ENCODE measurements at regions not wholly inside any gene's neighbourhood (a gene's known extent, or its start where the extent isn't known, plus 50 kb on each side); places are given as distances from the start of the nearest gene placed in this dataset.

- no peak for TF ChIP-seq EZH2 (IDR thresholded peaks at IDR 0.05; ENCODE audit: borderline replicate concordance, insufficient read depth, low read depth, low read length, poor library complexity, severe bottlenecking)
- TF ChIP-seq, protein P1, sequence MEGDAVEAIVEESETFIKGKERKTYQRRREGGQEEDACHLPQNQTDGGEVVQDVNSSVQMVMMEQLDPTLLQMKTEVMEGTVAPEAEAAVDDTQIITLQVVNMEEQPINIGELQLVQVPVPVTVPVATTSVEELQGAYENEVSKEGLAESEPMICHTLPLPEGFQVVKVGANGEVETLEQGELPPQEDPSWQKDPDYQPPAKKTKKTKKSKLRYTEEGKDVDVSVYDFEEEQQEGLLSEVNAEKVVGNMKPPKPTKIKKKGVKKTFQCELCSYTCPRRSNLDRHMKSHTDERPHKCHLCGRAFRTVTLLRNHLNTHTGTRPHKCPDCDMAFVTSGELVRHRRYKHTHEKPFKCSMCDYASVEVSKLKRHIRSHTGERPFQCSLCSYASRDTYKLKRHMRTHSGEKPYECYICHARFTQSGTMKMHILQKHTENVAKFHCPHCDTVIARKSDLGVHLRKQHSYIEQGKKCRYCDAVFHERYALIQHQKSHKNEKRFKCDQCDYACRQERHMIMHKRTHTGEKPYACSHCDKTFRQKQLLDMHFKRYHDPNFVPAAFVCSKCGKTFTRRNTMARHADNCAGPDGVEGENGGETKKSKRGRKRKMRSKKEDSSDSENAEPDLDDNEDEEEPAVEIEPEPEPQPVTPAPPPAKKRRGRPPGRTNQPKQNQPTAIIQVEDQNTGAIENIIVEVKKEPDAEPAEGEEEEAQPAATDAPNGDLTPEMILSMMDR (IDR thresholded peaks at IDR 0.05) = peak; percentile 30
- no peak overlapping the region for H3K9ac ChIP-seq (ENCODE audit: low read length)
- WGBS (ENCODE audit: insufficient coverage) = 56% methylated on average over 4 of the region's 15 CpGs
- peaks cover 0 to 23% (median 0%) of the 10 kb centered on the region in 3 donors for H3K9me3 ChIP-seq (ENCODE audit: control extremely low read depth in 1 of 3, control insufficient read depth in 2 of 3, insufficient read depth in 1 of 3, low read length in 2 of 3)
- H3K27ac ChIP-seq (ENCODE audit: low read length in 2 of 2) = no peak overlapping the region
- Mint-ChIP-seq H3K9me3 (ENCODE audit: insufficient read depth) (no peaks in the 10 kb centered on the region), H3K27ac (no peak overlapping the region), H3K4me1 (no peaks in the 10 kb centered on the region), H3K4me3 (no peak overlapping the region), H3K27me3 (peaks cover 7% of the 10 kb centered on the region)
- no peaks in the 10 kb centered on the region for H3K36me3 ChIP-seq (replicated peaks in 1 of 2; ENCODE audit: control extremely low read depth in 1 of 2, control insufficient read depth in 1 of 2, extremely low read depth in 1 of 2, insufficient read depth in 2 of 2, low read length in 1 of 2)
- intact Hi-C loops (cut with micrococcal nuclease) = no loop called here
- CTCF ChIA-PET = no interaction called here
- no peak overlapping the region for H3K4me2 ChIP-seq (replicated peaks; ENCODE audit: low read depth, low read length, poor library complexity, severe bottlenecking)
- H3K79me2 ChIP-seq (ENCODE audit: control insufficient read depth, insufficient read depth, low read length) = no peaks in the 10 kb centered on the region
- POLR2A ChIA-PET = no interaction called here
- no peak for ATAC-seq (ENCODE audit: low read depth)
- H3K4me1 ChIP-seq (ENCODE audit: control insufficient read depth in 2 of 2, insufficient read depth in 2 of 2, low read length in 2 of 2) = no peaks in the 10 kb centered on the region
- H3K4me3 ChIP-seq (ENCODE audit: control extremely low read depth in 1 of 5, extremely low read depth in 1 of 5, insufficient read depth in 1 of 5, low read depth in 2 of 5, low read length in 4 of 5) = no peak overlapping the region
- H2AFZ ChIP-seq (ENCODE audit: insufficient read depth, low read depth, low read length, poor library complexity, severe bottlenecking) = no peak overlapping the region
- DNase-seq = no peak
- peaks cover 0 to 3% (median 1%) of the 10 kb centered on the region in 4 experiments for H3K27me3 ChIP-seq (replicated peaks in 1 of 4; ENCODE audit: control extremely low read depth in 1 of 4, control insufficient read depth in 3 of 4, insufficient read depth in 4 of 4, low read length in 3 of 4)
- H4K20me1 ChIP-seq (ENCODE audit: control insufficient read depth, insufficient read depth, low read length, poor library complexity, severe bottlenecking) = no peaks in the 10 kb centered on the region
Measured at GRCh38 chr2:238720232-238720672, 127.6 kb upstream of the TWIST2 start.

DNA sequence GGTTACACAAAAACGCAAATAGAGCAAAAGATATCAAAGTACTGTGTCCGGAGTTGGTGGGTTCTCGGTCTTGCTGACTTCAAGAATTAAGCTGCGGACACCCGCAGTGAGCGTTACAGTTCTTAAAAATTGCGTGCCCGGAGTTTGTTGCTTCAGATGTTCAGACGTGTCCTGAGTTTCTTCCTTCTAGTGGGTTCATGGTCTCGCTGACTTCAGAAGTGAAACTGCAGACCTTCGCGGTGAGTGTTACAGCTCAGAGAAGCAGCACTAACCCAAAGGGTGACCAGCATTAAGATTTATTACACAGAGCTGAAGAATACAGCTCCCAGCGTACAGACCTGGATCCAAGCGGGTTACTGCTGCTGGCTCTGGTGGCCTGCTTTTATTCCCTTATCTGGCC is 125.7 kb upstream of the TWIST2 start:
- no peak overlapping the region for H3K27ac Mint-ChIP-seq
- ChIA-PET POLR2A (no interaction called here), CTCF (no interaction called here)
- H3K79me2 ChIP-seq (ENCODE audit: control insufficient read depth, insufficient read depth, low read length) = no peaks in the 10 kb centered on the region
- TF ChIP-seq, protein P1 (IDR thresholded peaks at IDR 0.05) = no peak
- TF ChIP-seq EZH2 (IDR thresholded peaks at IDR 0.05; ENCODE audit: borderline replicate concordance, insufficient read depth, low read depth, low read length, poor library complexity, severe bottlenecking) = no peak
- H4K20me1 ChIP-seq (ENCODE audit: control insufficient read depth, insufficient read depth, low read length, poor library complexity, severe bottlenecking) = no peaks in the 10 kb centered on the region
- H3K9me3 ChIP-seq (ENCODE audit: control extremely low read depth in 1 of 3, control insufficient read depth in 2 of 3, insufficient read depth in 1 of 3, low read length in 2 of 3) = peaks cover 0 to 28% (median 0%) of the 10 kb centered on the region in 3 donors
- H3K4me1 ChIP-seq (ENCODE audit: control insufficient read depth in 2 of 2, insufficient read depth in 2 of 2, low read length in 2 of 2) = no peaks in the 10 kb centered on the region
- H2AFZ ChIP-seq (ENCODE audit: insufficient read depth, low read depth, low read length, poor library complexity, severe bottlenecking) = no peak overlapping the region
- H3K27me3 Mint-ChIP-seq = peaks cover under 1% of the 10 kb centered on the region
- intact Hi-C loops (cut with micrococcal nuclease) = no loop called here
- H3K4me3 Mint-ChIP-seq = no peak overlapping the region
- peaks cover 2% of the 10 kb centered on the region for H3K9me3 Mint-ChIP-seq (ENCODE audit: insufficient read depth)
- no peak overlapping the region for H3K9ac ChIP-seq (ENCODE audit: low read length)
- no peak overlapping the region for H3K4me3 ChIP-seq (ENCODE audit: control extremely low read depth in 1 of 5, extremely low read depth in 1 of 5, insufficient read depth in 1 of 5, low read depth in 2 of 5, low read length in 4 of 5)
- ATAC-seq (ENCODE audit: low read depth) = no peak
- H3K27me3 ChIP-seq (replicated peaks in 1 of 4; ENCODE audit: control extremely low read depth in 1 of 4, control insufficient read depth in 3 of 4, insufficient read depth in 4 of 4, low read length in 3 of 4) = no peaks in the 10 kb centered on the region
- H3K4me1 Mint-ChIP-seq = no peaks in the 10 kb centered on the region
- no peaks in the 10 kb centered on the region for H3K36me3 ChIP-seq (replicated peaks in 1 of 2; ENCODE audit: control extremely low read depth in 1 of 2, control insufficient read depth in 1 of 2, extremely low read depth in 1 of 2, insufficient read depth in 2 of 2, low read length in 1 of 2)
- no peak overlapping the region for H3K4me2 ChIP-seq (replicated peaks; ENCODE audit: low read depth, low read length, poor library complexity, severe bottlenecking)
- H3K27ac ChIP-seq (ENCODE audit: low read length in 2 of 2) = no peak overlapping the region
- no peak for DNase-seq
- 96% methylated on average over 12 of the region's 14 CpGs for WGBS (ENCODE audit: insufficient coverage)

Measured in B cell (primary cell).